ENCODE measurements at regions not wholly inside any gene's neighbourhood (a gene's known extent, or its start where the extent isn't known, plus 50 kb on each side); places are given as distances from the start of the nearest gene placed in this dataset.
"Not testable (repeated sequence)": the region's sequence is repeated elsewhere in the genome, so short reads cannot be mapped to it uniquely, and the experiment has no call there.

- intact Hi-C loops (cut with DNase I, micrococcal nuclease) = no loop called here
- DNase-seq (no peak), ATAC-seq (no peak)
- Histone ChIP-seq H3K9me3 (peaks cover 81% of the 10 kb centered on the region), H3K4me3 (no peak overlapping the region), H3K4me1 (ENCODE audit: low read depth) (no peaks in the 10 kb centered on the region), H3K36me3 (ENCODE audit: low read depth) (no peaks in the 10 kb centered on the region)
- TF ChIP-seq CTCF (IDR thresholded peaks at IDR 0.05) = no peak
Measured at GRCh38 chr13:19050901-19051300, 130.7 kb downstream of the TUBA3C start.

GRCh38 chr13:19049624-19050023, 132.0 kb downstream of the TUBA3C start:
- H3K9me3 ChIP-seq = peaks cover 72% of the 10 kb centered on the region
- H3K4me1 ChIP-seq (ENCODE audit: low read depth); H3K4me3 ChIP-seq; H3K36me3 ChIP-seq (ENCODE audit: low read depth); ATAC-seq; DNase-seq; intact Hi-C loops (cut with DNase I, micrococcal nuclease): not testable (repeated sequence)

GRCh38 chr13:19048381-19048780, 133.2 kb downstream of the TUBA3C start:
- Histone ChIP-seq H3K4me3 (no peak overlapping the region), H3K4me1 (ENCODE audit: low read depth) (no peaks in the 10 kb centered on the region), H3K36me3 (ENCODE audit: low read depth) (no peaks in the 10 kb centered on the region), H3K9me3 (peaks cover 63% of the 10 kb centered on the region)
- no peak for DNase-seq
- ATAC-seq = no peak
- intact Hi-C loops (cut with DNase I, micrococcal nuclease) = no loop called here
- no peak for TF ChIP-seq CTCF (IDR thresholded peaks at IDR 0.05)

- TF ChIP-seq CTCF (IDR thresholded peaks at IDR 0.05) = no peak
- H3K9me3 ChIP-seq = peaks cover 40% of the 10 kb centered on the region
- DNase-seq (no peak), ATAC-seq (no peak)
- no peaks in the 10 kb centered on the region for H3K4me1 ChIP-seq (ENCODE audit: low read depth)
- no peak overlapping the region for H3K4me3 ChIP-seq
- no peaks in the 10 kb centered on the region for H3K36me3 ChIP-seq (ENCODE audit: low read depth)
- intact Hi-C loops (cut with DNase I, micrococcal nuclease) = no loop called here
Measured at GRCh38 chr13:19023115-19023514, 158.5 kb downstream of the TUBA3C start.

GRCh38 chr13:19020988-19021387, 160.6 kb downstream of the TUBA3C start:
- no peaks in the 10 kb centered on the region for H3K36me3 ChIP-seq (ENCODE audit: low read depth)
- ATAC-seq (no peak), DNase-seq (no peak)
- no peaks in the 10 kb centered on the region for H3K4me1 ChIP-seq (ENCODE audit: low read depth)
- TF ChIP-seq CTCF (IDR thresholded peaks at IDR 0.05) = no peak
- intact Hi-C loops (cut with DNase I, micrococcal nuclease) = no loop called here
- H3K4me3 ChIP-seq = no peak overlapping the region
- H3K9me3 ChIP-seq = peaks cover 53% of the 10 kb centered on the region

- DNase-seq (no peak), ATAC-seq (no peak)
- H3K36me3 ChIP-seq (ENCODE audit: low read depth) = no peaks in the 10 kb centered on the region
- no peak overlapping the region for H3K4me3 ChIP-seq
- H3K9me3 ChIP-seq = peaks cover 68% of the 10 kb centered on the region
- no peak for TF ChIP-seq CTCF (IDR thresholded peaks at IDR 0.05)
- H3K4me1 ChIP-seq (ENCODE audit: low read depth) = no peaks in the 10 kb centered on the region
- intact Hi-C loops (cut with DNase I, micrococcal nuclease) = no loop called here
Measured at GRCh38 chr13:18998389-18998788, 183.2 kb downstream of the TUBA3C start.
